ENCODE measurements at regions not wholly inside any gene's neighbourhood (a gene's known extent, or its start where the extent isn't known, plus 50 kb on each side); places are given as distances from the start of the nearest gene placed in this dataset.

- TF ChIP-seq POLR2A (IDR thresholded peaks at IDR 0.05; ENCODE audit: extremely low read depth, insufficient read length) (no peak), CTCF (IDR thresholded peaks at IDR 0.05; ENCODE audit: low read depth, low read length) (no peak)
Measured at GRCh38 chr19:28537896-28538295, 675.1 kb downstream of the UQCRFS1 start.
